NCI-H524 (cell line): ENCODE measurements at regions not wholly inside any gene's neighbourhood (a gene's known extent, or its start where the extent isn't known, plus 50 kb on each side); places are given as distances from the start of the nearest gene placed in this dataset.
"Not testable (repeated sequence)": the region's sequence is repeated elsewhere in the genome, so short reads cannot be mapped to it uniquely, and the experiment has no call there.

ENCODE experiments used
- DNase-seq, 2 experiments: peaks; one replicate each; lab custom pipeline; 2025; lab: John Stamatoyannopoulos, UW

GRCh38 chr10:53162856-53163255, 390.3 kb upstream of the MBL2 start:
- no peak for DNase-seq

GRCh38 chr10:53161231-53161630, 388.6 kb upstream of the MBL2 start:
- DNase-seq: no peak

GRCh38 chr10:53155674-53156073, 383.1 kb upstream of the MBL2 start:
- not testable (repeated sequence) for DNase-seq

GRCh38 chr10:53153831-53154230, 381.2 kb upstream of the MBL2 start:
- DNase-seq: no peak

- no peak for DNase-seq
These were observed 367.9 kb upstream of the MBL2 start for GRCh38 chr10:53140506-53140905.

- DNase-seq: no peak
These were observed 363.3 kb upstream of the MBL2 start for GRCh38 chr10:53135897-53136253.

- DNase-seq: no peak
These were observed 362.8 kb upstream of the MBL2 start for GRCh38 chr10:53135213-53135896.

GRCh38 chr10:53134050-53134449, 361.5 kb upstream of the MBL2 start:
- no peak for DNase-seq

- no peak for DNase-seq
These were observed 357.8 kb upstream of the MBL2 start for GRCh38 chr10:53130337-53130736.

GRCh38 chr10:53127686-53128085, 355.1 kb upstream of the MBL2 start:
- no peak for DNase-seq

GRCh38 chr10:53123311-53123710, 350.7 kb upstream of the MBL2 start:
- no peak for DNase-seq

GRCh38 chr10:53122281-53122680, 349.7 kb upstream of the MBL2 start:
- DNase-seq: no peak

- DNase-seq: no peak
These were observed 343.1 kb upstream of the MBL2 start for GRCh38 chr10:53115660-53116059.

GRCh38 chr10:53111529-53111928, 338.9 kb upstream of the MBL2 start:
- DNase-seq: no peak

- DNase-seq: no peak
These were observed 336.7 kb upstream of the MBL2 start for GRCh38 chr10:53109320-53109719.

GRCh38 chr10:53108317-53108934, 335.8 kb upstream of the MBL2 start:
- DNase-seq: no peak

- no peak for DNase-seq
These were observed 335.1 kb upstream of the MBL2 start for GRCh38 chr10:53107711-53108110.

- DNase-seq: no peak
These were observed 329.8 kb upstream of the MBL2 start for GRCh38 chr10:53102424-53102823.

GRCh38 chr10:53093878-53094277, 321.3 kb upstream of the MBL2 start:
- no peak for DNase-seq

- DNase-seq: no peak
These were observed 319.0 kb upstream of the MBL2 start for GRCh38 chr10:53091574-53091973.

GRCh38 chr10:53088961-53089360, 316.4 kb upstream of the MBL2 start:
- DNase-seq: no peak

GRCh38 chr10:53079283-53079682, 306.7 kb upstream of the MBL2 start:
- no peak for DNase-seq

GRCh38 chr10:53076948-53077347, 304.4 kb upstream of the MBL2 start:
- DNase-seq: no peak

GRCh38 chr10:53075469-53075868, 302.9 kb upstream of the MBL2 start:
- no peak for DNase-seq
